Muscle of arm (tissue), 1 donor: ENCODE measurements at regions not wholly inside any gene's neighbourhood (a gene's known extent, or its start where the extent isn't known, plus 50 kb on each side); places are given as distances from the start of the nearest gene placed in this dataset.

Source experiments
- DNase-seq: peaks from one replicate; pipeline ENCODE4 v3.0.0-alpha.2; 2013

DNA sequence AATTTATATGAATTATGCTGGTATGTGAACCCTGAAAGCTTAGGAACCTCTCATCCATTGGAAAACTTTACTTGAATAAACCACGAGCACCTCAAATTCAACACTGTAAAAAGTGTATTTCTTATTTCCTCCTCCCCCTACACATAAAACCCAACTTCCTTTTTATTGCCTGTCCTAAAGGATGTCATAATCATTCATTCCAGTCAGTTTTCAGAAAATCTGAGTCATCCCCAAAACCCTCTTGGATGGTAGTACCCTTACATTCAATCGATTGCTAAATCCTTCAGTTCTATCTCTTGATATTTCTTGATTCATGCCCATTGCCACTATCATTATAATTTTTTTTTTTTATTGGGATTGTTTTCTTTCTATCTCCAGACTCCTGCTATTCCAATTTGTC lies 91.1 kb upstream of the ATP8A1 start:
- DNase-seq, result no peak

DNA sequence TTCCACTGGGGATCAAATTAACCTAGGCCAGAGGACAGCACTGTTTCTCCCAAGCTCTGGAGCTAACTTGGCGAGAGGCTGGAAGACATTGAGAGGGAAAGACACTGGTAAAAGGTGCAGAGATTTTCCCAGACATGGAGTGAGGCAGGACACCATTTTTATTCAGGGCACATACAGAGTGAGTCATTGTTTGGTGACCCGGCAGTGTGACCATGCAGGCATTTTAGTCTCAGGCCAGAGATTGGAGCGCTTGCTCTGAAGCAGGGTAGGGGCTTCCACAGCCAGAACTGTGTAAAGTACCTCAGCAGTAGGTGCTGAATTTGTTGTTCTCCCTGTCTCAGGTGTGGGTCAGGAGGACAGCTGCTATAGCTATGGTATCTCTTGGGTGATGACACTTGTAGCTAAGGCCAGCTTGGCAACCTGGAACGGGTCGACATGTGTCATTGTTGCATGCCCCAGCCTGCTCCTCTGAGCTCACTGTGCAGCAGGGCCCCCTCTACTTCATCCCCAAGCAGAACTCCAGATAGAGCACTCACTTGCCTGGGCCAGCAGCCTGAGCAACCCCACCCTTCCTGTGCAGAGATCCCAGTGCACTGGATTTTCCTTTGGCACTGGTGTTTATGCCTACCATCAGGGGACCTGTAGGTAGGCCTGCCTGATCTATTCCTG lies 79.8 kb upstream of the ATP8A1 start:
- DNase-seq, result no peak

DNA sequence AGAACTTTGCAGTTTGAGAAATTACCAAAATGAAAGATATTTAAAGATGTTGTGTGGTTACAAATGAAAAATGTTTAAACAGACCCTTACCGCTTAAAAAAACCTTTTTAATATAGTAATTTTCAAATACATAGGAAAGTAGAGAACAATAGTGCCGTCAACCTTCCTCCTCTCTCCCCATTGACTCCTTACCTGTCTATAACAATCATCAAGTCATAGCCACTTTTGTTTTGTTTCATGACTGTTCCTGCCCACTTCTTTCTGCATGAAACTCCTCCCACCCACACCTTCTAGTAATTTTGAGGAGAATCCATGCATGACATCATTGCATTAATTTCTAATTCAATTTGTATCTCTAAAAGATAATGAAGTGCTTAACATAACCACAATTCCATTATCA lies 76.5 kb upstream of the ATP8A1 start:
- no peak for DNase-seq

DNA sequence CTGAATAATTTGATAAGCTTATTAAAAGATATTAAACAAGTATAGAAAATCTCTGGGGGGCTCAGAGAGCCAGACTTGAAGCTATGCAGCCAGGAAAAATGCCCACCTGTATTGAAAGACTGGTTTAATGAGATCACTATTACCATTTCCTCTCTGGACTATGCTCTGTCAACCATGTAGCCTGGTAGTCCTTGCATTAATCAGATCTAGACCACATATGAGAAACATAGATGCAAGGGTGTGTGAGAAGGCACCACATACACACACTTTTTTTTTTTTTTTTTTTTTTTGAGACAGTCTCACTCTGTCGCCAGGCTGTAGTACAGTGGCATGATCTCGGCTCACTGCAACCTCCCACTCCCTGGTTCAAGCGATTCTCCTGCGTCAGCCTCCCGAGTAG lies 75.9 kb upstream of the ATP8A1 start:
- no peak for DNase-seq

GRCh38 chr4:42729505-42730237 lies 72.8 kb upstream of the ATP8A1 start:
- DNase-seq, result no peak

DNA sequence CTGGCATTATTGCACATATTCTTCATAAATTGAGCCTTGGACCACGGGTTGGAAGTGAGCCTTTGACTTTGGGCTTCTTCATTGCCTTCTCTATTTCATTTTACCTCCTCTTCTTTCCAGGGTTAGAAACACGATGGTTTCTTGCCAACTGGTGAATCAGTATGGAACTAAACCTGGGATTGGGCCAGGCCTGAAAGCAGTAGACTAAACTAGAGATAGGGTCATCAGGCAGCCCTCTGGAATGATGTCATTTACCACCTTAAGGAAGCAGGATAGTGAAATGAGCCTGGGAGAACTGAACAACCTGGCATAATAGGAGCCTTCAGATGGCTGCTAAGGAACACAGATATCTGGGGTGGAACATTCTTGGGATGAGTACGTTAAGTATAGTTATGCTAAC lies 67.5 kb upstream of the ATP8A1 start:
- DNase-seq, result no peak

DNA sequence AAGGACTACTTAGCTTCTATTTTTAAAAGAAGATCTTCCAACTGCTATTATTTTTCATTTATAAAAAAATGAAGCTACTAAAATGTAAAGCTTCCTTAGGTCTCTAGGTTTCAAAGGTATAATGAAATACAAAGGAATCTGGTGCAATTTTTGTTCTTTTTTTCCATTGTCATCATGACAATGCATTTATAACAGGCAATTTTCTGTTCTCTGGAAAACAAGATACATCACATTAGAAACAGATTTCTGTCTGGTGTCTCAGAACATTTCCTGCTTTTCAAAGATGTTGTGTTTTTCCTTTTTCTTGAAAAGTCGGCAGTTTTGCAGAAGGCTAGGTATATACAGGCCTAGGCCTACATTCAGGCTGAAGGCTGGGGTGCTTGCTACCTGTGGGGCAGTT lies 63.6 kb upstream of the ATP8A1 start:
- DNase-seq, result no peak

DNA sequence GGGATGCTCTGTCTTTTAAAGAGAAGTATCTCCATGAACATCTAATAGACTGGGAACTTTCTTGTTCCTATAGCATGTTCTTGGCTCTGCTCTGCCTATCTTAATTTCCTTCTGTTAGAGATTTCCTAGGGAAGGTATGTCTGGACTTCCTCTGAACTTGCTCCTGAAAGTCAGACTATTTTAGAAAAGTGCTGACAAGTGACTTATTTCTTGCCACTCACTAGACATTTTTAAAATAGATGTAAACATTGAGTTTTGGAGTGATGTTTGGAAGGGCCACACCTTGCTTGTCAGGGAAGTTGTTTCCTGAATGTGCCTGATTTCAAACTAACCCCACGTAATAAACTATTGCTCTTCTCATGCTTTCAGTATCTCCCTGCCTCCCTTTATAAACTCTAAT lies 62.4 kb upstream of the ATP8A1 start:
- no peak for DNase-seq

GRCh38 chr4:42718336-42718735 lies 61.4 kb upstream of the ATP8A1 start:
- DNase-seq, result no peak

GRCh38 chr4:42716996-42717395 lies 60.1 kb upstream of the ATP8A1 start:
- no peak for DNase-seq

GRCh38 chr4:42715807-42716482 lies 59.0 kb upstream of the ATP8A1 start:
- no peak for DNase-seq

GRCh38 chr4:42713391-42713790 lies 56.5 kb upstream of the ATP8A1 start:
- no peak for DNase-seq

DNA sequence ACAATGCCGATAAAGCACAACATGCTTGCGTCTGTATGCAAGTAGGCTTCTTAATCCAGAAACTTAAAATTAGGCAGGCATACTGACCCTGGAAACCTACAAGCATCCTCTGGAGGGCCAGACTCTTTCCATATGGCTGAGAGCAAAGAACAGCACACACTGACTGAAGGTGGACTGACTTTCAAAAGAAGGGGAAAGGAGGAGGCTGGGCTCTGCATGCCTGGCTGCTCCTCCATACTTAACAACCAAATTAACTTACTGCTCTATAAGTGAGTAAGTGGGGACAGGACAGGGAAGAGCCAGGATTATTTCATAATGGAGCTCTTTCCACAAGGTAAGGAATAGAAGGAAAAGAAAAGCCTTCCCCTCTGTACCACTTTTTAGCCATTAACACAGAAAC lies 55.9 kb upstream of the ATP8A1 start:
- DNase-seq, result no peak

DNA sequence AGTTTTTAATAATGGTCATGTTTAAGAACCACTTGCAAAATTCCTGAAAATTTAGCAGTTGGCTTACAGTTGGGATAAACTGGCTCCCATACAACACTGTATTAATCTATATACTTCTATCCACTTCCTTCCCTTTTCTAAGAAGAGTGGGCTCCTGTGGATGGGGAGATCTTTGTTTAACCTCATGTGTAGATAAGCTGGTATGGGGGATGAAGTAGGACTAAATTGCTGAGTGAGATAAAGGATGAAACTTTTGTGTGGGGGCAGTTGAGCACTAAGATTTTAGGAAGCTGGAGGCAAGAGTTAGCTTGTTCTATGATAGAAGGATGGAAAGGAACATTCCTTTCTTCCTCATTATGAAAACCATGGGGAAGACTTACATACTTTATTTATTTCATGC lies 54.6 kb upstream of the ATP8A1 start:
- DNase-seq, result no peak

GRCh38 chr4:42710761-42711160 lies 53.9 kb upstream of the ATP8A1 start:
- DNase-seq, result no peak

GRCh38 chr4:42710329-42710728 lies 53.4 kb upstream of the ATP8A1 start:
- DNase-seq, result no peak

DNA sequence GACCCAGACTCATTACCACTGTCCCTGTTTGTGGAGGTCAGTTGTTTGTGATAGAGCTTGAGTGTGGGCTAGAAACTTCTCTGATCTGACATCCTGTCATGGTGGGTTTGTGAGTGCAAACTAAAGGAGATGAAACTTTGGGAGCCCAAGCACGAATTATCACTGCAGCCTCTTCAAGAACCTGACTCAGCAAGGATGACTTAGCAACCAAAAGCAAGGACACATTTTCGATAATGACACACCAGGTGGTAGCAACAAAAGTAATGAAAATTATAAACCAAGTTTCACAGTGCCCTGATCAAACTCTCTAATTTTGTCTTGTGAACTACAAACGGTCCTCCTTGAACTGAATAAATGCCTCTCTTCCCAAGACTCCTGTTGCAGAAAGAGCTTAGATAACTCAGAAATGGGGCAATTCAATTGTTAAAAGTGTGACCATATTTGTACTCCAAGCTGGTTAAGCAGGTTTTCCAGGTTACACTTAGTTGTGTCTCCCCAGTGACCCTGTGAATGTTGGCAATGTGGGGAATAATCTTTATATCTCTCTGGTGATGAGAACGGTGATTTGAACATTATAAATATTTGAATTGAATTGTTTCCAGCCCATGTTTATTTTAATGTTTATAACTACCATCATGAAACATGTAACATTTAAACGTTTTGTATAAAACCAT lies 52.6 kb upstream of the ATP8A1 start:
- no peak for DNase-seq

DNA sequence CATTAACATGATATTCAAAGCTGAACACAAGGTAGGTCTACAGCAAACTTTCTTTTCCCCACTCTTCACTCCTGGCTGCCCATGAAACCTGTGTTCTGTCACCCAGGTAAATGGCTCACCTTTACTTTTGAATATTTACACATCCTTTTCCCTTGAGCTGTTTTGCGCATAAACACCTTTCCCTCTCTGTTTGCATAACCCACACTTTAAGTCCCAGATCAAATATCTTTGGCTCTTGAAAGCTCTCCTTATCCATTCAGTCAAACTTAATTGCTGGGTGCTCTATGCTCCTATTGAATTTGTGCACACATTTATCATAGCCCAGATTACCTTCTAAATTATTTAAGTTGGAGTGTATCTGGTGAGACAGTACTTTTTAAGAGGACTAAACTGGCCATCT lies 51.7 kb upstream of the ATP8A1 start:
- no peak for DNase-seq
